CD4-positive, alpha-beta T cell (primary cell): ENCODE measurements at regions not wholly inside any gene's neighbourhood (a gene's known extent, or its start where the extent isn't known, plus 50 kb on each side); places are given as distances from the start of the nearest gene placed in this dataset.

Source experiments
- ATAC-seq: fragments of 200-7000 bp; cut with Tn5 transposase; one replicate; pipeline ENCODE4 v1.10.0; 2022; ENCODE audit warnings: mild to moderate bottlenecking; ENCODE audit not compliant: poor library complexity
- CTCF ChIA-PET: fragments of 350-600 bp; sonication (Branson Sonifier 250); formaldehyde crosslinking; loops from one replicate; lab custom pipeline; 2021; ENCODE audit warnings: antibody characterized with exemption, inconsistent platforms; lab: Charles Lee
- POLR2A ChIA-PET: fragments of 350-600 bp; sonication (Branson Sonifier 250); formaldehyde crosslinking; loops from one replicate; lab custom pipeline; 2021; ENCODE audit warnings: antibody characterized with exemption, inconsistent platforms; lab: Charles Lee
- DNase-seq, 14 experiments: peaks; one replicate each; pipeline ENCODE4 v3.0.0-alpha.2; 2013 to 2020; ENCODE audit warnings: mixed read lengths in 2 of 14
- H3K27ac ChIP-seq, 2 donors: one replicate each; pipeline versions ENCODE4 v1.5.1 to v1.7.0; 2013; ENCODE audit warnings: low read length in 2 of 2, low read depth in 1 of 2, mild to moderate bottlenecking in 1 of 2
- H3K27me3 ChIP-seq, 2 experiments: 1 replicate in 1 of 2; 2 replicates in 1 of 2; pipeline versions ENCODE4 v1.6.1 to v1.7.0; 2013; ENCODE audit warnings: low read length in 2 of 2, control low read depth in 1 of 2, mild to moderate bottlenecking in 1 of 2, moderate library complexity in 1 of 2; ENCODE audit not compliant: insufficient read depth in 2 of 2, control insufficient read depth in 1 of 2
- H3K36me3 ChIP-seq: one replicate; pipeline ENCODE4 v1.6.1; 2013; ENCODE audit warnings: low read length, control low read depth; ENCODE audit not compliant: insufficient read depth
- H3K4me1 ChIP-seq: one replicate; pipeline ENCODE4 v1.6.1; 2013; ENCODE audit warnings: low read length, control low read depth; ENCODE audit not compliant: insufficient read depth
- H3K4me3 ChIP-seq: one replicate; pipeline ENCODE4 v1.5.1; 2013; ENCODE audit warnings: mild to moderate bottlenecking, low read length, moderate library complexity
- H3K9me3 ChIP-seq, 2 experiments: 1 replicate in 1 of 2; 2 replicates in 1 of 2; pipeline versions ENCODE4 v1.6.1 to v1.7.0; 2013; ENCODE audit warnings: low read length in 2 of 2, mild to moderate bottlenecking in 2 of 2, control low read depth in 1 of 2, moderate library complexity in 1 of 2; ENCODE audit not compliant: control insufficient read depth in 1 of 2, insufficient read depth in 1 of 2
- H3K27ac Mint-ChIP-seq: one replicate; pipeline ENCODE4 v1.8.0; 2020; ENCODE audit warnings: mixed read lengths
- H3K27me3 Mint-ChIP-seq: one replicate; pipeline ENCODE4 v1.8.0; 2021; ENCODE audit warnings: mixed read lengths
- H3K36me3 Mint-ChIP-seq: one replicate; pipeline ENCODE4 v1.8.0; 2021; ENCODE audit warnings: low read depth, mixed read lengths
- H3K4me1 Mint-ChIP-seq: one replicate; pipeline ENCODE4 v1.8.0; 2021; ENCODE audit warnings: low read depth, mixed read lengths
- H3K4me3 Mint-ChIP-seq: one replicate; pipeline ENCODE4 v1.8.0; 2020; ENCODE audit warnings: mild to moderate bottlenecking, mixed read lengths
- H3K9me3 Mint-ChIP-seq: one replicate; pipeline ENCODE4 v1.8.0; 2020; ENCODE audit warnings: mixed read lengths
- intact Hi-C, 2 experiments: fragments of 100-400 bp; cut with DNase I in 1 of 2; cut with micrococcal nuclease in 1 of 2; formaldehyde crosslinking; loops; one replicate each; pipeline versions ENCODE4 v1.15.1 to v1.9.0; 2023 to 2025; cut with DNase I, micrococcal nuclease
- TF ChIP-seq, protein P1 (sequence below): fragments of 200-600 bp; IDR thresholded peaks from one replicate; pipeline ENCODE4 v1.8.0; 2022; ENCODE audit warnings: antibody characterized with exemption, mild to moderate bottlenecking

DNA sequence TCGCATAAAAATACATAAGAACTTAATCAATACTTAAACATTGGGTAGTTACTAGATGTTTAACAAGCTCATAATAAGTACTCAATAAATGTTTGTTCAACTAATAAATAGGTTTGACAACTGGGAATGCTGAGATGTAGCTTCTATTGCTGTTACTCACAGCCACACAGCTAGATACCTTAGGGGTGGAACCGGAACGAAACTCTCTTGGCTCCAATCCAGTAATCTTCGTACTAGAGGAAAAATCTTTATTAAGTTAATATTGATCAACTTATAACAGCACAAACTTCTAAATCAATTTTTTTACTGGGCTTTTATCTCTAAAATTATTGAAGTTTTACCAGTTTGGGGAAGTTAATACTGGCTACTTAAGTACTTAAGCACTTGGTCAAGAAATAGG is 247.8 kb downstream of the PAX3 start:
- Histone ChIP-seq H3K27ac (no peak overlapping the region), H3K9me3 (no peaks in the 10 kb centered on the region), H3K4me3 (no peak overlapping the region), H3K27me3 (peaks cover 4 to 5% of the 10 kb centered on the region in 2 experiments), H3K36me3 (no peaks in the 10 kb centered on the region), H3K4me1 (no peaks in the 10 kb centered on the region)
- ChIA-PET CTCF (no interaction called here), POLR2A (no interaction called here)
- no peak overlapping the region for H3K27ac Mint-ChIP-seq
- intact Hi-C loops: loop anchor here in 1 of 2 experiments (10.0 kb wide), 1 partner anchor 564 kb away; no protein-coding TSS in a partner anchor
- H3K36me3 Mint-ChIP-seq: no peaks in the 10 kb centered on the region
- no peaks in the 10 kb centered on the region for H3K4me1 Mint-ChIP-seq
- H3K27me3 Mint-ChIP-seq: peaks cover 63% of the 10 kb centered on the region
- TF ChIP-seq, protein P1, sequence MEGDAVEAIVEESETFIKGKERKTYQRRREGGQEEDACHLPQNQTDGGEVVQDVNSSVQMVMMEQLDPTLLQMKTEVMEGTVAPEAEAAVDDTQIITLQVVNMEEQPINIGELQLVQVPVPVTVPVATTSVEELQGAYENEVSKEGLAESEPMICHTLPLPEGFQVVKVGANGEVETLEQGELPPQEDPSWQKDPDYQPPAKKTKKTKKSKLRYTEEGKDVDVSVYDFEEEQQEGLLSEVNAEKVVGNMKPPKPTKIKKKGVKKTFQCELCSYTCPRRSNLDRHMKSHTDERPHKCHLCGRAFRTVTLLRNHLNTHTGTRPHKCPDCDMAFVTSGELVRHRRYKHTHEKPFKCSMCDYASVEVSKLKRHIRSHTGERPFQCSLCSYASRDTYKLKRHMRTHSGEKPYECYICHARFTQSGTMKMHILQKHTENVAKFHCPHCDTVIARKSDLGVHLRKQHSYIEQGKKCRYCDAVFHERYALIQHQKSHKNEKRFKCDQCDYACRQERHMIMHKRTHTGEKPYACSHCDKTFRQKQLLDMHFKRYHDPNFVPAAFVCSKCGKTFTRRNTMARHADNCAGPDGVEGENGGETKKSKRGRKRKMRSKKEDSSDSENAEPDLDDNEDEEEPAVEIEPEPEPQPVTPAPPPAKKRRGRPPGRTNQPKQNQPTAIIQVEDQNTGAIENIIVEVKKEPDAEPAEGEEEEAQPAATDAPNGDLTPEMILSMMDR: no peak
- no peak overlapping the region for H3K4me3 Mint-ChIP-seq
- DNase-seq: no peak
- ATAC-seq: no peak
- no peaks in the 10 kb centered on the region for H3K9me3 Mint-ChIP-seq

DNA sequence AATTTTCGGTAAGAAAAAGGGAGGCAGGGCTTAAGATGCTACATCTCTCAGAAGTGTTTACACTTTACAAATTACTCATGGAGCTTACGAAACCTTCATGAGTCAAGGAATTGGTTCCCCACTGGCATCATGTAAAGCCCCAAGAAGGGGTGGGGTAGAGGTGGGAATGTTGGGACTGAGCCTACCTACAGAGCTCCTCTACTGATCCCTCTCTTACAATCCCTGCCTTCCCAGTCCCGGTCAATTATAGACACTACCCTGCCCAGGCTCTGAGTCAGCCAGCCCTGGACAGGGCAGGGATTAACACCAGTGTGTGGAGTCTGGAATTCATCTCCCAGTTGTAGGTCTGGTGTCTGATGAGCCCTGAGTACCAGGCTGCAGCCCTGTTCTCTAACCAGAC is 248.9 kb downstream of the PAX3 start:
- H3K4me3 ChIP-seq: no peak overlapping the region
- no peaks in the 10 kb centered on the region for H3K36me3 ChIP-seq
- Mint-ChIP-seq H3K9me3 (no peaks in the 10 kb centered on the region), H3K4me3 (no peak overlapping the region), H3K27ac (no peak overlapping the region), H3K27me3 (peaks cover 54% of the 10 kb centered on the region), H3K4me1 (no peaks in the 10 kb centered on the region), H3K36me3 (no peaks in the 10 kb centered on the region)
- no peaks in the 10 kb centered on the region for H3K9me3 ChIP-seq
- TF ChIP-seq, protein P1: no peak
- DNase-seq: no peak
- intact Hi-C loops: loop anchor here in 1 of 2 experiments (10.0 kb wide), 1 partner anchor 565 kb away; no protein-coding TSS in a partner anchor
- H3K4me1 ChIP-seq: no peaks in the 10 kb centered on the region
- ChIA-PET POLR2A (no interaction called here), CTCF (no interaction called here)
- no peak overlapping the region for H3K27ac ChIP-seq
- peaks cover 4 to 5% of the 10 kb centered on the region in 2 experiments for H3K27me3 ChIP-seq
- ATAC-seq: no peak

GRCh38 chr2:222043897-222044296 is 254.9 kb downstream of the PAX3 start:
- Mint-ChIP-seq H3K27ac (no peak overlapping the region), H3K36me3 (no peaks in the 10 kb centered on the region), H3K27me3 (peaks cover 15% of the 10 kb centered on the region), H3K4me1 (no peaks in the 10 kb centered on the region), H3K4me3 (no peak overlapping the region), H3K9me3 (no peaks in the 10 kb centered on the region)
- H3K27me3 ChIP-seq: no peaks in the 10 kb centered on the region
- intact Hi-C loops: no loop called here
- H3K27ac ChIP-seq: no peak overlapping the region
- H3K9me3 ChIP-seq: no peaks in the 10 kb centered on the region
- DNase-seq (no peak), ATAC-seq (no peak)
- H3K36me3 ChIP-seq: no peaks in the 10 kb centered on the region
- no peak overlapping the region for H3K4me3 ChIP-seq
- ChIA-PET POLR2A (no interaction called here), CTCF (no interaction called here)
- TF ChIP-seq, protein P1: no peak
- H3K4me1 ChIP-seq: no peaks in the 10 kb centered on the region
